ENCODE measurements at regions not wholly inside any gene's neighbourhood (a gene's known extent, or its start where the extent isn't known, plus 50 kb on each side); places are given as distances from the start of the nearest gene placed in this dataset.

DNA sequence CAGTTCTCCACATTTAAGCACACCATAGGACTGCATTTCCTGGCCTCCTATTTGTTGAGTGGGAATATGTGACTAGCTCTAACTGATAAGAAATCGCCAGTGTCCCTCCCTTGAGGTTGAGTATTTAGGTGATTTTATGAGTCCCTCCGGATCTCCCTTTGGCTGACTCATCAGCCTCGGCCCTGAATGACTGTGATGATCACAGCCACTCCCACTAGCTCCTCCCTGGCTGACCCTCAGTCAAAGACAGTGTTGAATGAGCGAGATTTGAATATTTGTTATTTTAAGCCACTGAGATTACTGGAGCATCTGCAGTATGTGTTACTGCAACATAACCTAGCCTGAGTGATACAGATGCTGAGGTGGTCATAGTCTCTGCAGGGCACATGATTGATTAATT, 515.3 kb downstream of the EPHB1 start:
- no peaks in the 10 kb centered on the region for H3K4me1 Mint-ChIP-seq
- no peak overlapping the region for H3K27ac Mint-ChIP-seq (ENCODE audit: unreplicated experiment)
- no peaks in the 10 kb centered on the region for H3K36me3 Mint-ChIP-seq (ENCODE audit: low read depth)
- no peaks in the 10 kb centered on the region for H3K27me3 Mint-ChIP-seq (ENCODE audit: low read depth)
- TF ChIP-seq, protein P1, sequence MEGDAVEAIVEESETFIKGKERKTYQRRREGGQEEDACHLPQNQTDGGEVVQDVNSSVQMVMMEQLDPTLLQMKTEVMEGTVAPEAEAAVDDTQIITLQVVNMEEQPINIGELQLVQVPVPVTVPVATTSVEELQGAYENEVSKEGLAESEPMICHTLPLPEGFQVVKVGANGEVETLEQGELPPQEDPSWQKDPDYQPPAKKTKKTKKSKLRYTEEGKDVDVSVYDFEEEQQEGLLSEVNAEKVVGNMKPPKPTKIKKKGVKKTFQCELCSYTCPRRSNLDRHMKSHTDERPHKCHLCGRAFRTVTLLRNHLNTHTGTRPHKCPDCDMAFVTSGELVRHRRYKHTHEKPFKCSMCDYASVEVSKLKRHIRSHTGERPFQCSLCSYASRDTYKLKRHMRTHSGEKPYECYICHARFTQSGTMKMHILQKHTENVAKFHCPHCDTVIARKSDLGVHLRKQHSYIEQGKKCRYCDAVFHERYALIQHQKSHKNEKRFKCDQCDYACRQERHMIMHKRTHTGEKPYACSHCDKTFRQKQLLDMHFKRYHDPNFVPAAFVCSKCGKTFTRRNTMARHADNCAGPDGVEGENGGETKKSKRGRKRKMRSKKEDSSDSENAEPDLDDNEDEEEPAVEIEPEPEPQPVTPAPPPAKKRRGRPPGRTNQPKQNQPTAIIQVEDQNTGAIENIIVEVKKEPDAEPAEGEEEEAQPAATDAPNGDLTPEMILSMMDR (conservative IDR thresholded peaks at IDR 0.05): no peak
- no peak overlapping the region for H3K4me3 Mint-ChIP-seq
- DNase-seq (ENCODE audit: low read depth, low spot score): no peak
- peaks cover 3% of the 10 kb centered on the region for H3K9me3 Mint-ChIP-seq

DNA sequence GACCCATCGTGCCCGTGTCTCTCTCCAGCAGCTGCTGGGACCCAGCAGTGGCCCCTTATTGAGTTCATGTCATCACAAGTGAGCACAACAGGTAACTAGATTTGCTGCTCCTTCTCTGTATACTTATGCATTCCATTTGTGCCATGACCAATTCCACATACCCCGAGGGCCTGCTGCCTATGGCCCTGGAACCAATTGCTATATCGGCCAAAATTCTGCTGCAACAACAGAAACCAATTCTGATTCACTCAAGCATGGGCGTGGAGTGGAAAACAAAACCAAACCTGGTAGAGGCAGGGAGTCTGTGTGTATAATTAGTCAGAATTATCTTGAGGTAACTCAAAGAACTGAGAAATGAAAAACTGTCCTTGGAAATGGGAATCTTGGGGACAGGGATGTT, 516.6 kb downstream of the EPHB1 start:
- Mint-ChIP-seq H3K9me3 (peaks cover 3% of the 10 kb centered on the region), H3K27me3 (ENCODE audit: low read depth) (no peaks in the 10 kb centered on the region), H3K27ac (ENCODE audit: unreplicated experiment) (no peak overlapping the region), H3K4me3 (no peak overlapping the region), H3K4me1 (no peaks in the 10 kb centered on the region), H3K36me3 (ENCODE audit: low read depth) (no peaks in the 10 kb centered on the region)
- DNase-seq (ENCODE audit: low read depth, low spot score): no peak
- TF ChIP-seq, protein P1 (conservative IDR thresholded peaks at IDR 0.05): no peak

DNA sequence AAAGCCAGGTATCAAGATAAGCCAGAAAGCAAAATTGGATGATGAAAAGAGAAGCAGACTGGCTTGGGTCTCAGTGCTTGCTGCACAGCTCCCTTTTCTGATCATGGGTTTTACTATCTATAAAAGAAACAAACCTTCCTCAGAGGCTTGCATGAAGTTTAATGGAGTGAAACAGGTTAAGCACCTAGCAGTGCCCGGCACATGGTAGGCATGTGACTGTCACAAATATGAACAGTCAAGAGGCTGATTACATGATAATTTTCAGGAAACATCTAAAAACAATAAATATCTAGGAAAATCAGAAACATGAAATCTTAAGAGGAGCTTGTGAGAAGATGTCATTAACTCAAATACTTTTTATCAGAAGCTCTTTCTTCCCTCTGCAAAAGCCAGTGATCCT, 519.2 kb downstream of the EPHB1 start:
- no peak overlapping the region for H3K4me3 Mint-ChIP-seq
- no peak overlapping the region for H3K27ac Mint-ChIP-seq (ENCODE audit: unreplicated experiment)
- no peaks in the 10 kb centered on the region for H3K27me3 Mint-ChIP-seq (ENCODE audit: low read depth)
- TF ChIP-seq, protein P1 (conservative IDR thresholded peaks at IDR 0.05): no peak
- no peaks in the 10 kb centered on the region for H3K36me3 Mint-ChIP-seq (ENCODE audit: low read depth)
- no peak for DNase-seq (ENCODE audit: low read depth, low spot score)
- H3K9me3 Mint-ChIP-seq: peaks cover 3% of the 10 kb centered on the region
- no peaks in the 10 kb centered on the region for H3K4me1 Mint-ChIP-seq

DNA sequence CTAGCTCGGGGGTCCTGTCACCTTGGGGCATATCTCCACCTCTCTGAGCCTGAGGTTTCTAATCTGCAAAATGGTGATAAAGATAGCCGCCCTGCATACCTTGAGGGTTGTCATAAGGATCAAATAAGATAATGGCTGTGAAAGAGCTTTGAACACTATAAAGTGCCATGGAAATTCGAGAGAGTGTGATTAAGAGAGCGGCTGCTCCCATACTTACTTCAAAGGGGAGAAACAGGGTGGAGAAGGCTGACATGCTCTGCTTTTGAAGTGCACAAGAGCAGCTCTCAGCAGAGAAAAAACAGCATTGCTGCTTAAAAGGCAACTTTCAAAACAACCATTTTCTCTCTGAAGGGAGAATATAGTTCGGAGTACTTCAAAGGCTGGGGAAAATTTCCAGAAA, 529.2 kb downstream of the EPHB1 start:
- Mint-ChIP-seq H3K27me3 (ENCODE audit: low read depth) (peaks cover 5% of the 10 kb centered on the region), H3K36me3 (ENCODE audit: low read depth) (no peaks in the 10 kb centered on the region), H3K4me1 (no peaks in the 10 kb centered on the region), H3K27ac (ENCODE audit: unreplicated experiment) (no peak overlapping the region), H3K4me3 (no peak overlapping the region), H3K9me3 (no peaks in the 10 kb centered on the region)
- no peak for DNase-seq (ENCODE audit: low read depth, low spot score)
- TF ChIP-seq, protein P1 (conservative IDR thresholded peaks at IDR 0.05): no peak

DNA sequence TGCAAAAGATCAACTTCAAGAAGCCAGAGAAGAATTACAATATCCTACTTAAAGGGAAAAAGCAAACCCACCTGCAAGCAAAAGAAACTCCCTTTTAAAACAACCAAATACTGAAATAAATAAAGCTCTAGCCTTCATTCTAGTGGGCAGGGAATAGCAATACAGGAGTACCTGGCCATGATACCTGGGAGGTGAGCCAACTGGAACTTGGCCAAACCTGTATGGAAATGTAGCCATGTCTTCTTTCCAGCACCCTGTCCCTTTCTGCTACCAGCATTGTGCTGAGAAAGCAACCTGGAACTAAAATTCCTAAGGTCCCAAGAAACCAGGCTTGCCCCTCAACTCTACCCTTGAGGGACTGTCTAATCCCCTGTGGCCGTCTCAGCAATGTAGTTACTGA, 530.0 kb downstream of the EPHB1 start:
- Mint-ChIP-seq H3K27me3 (ENCODE audit: low read depth) (peaks cover 5% of the 10 kb centered on the region), H3K36me3 (ENCODE audit: low read depth) (no peaks in the 10 kb centered on the region), H3K4me3 (no peak overlapping the region), H3K27ac (ENCODE audit: unreplicated experiment) (no peak overlapping the region), H3K4me1 (no peaks in the 10 kb centered on the region), H3K9me3 (no peaks in the 10 kb centered on the region)
- DNase-seq (ENCODE audit: low read depth, low spot score): no peak
- TF ChIP-seq, protein P1 (conservative IDR thresholded peaks at IDR 0.05): no peak

DNA sequence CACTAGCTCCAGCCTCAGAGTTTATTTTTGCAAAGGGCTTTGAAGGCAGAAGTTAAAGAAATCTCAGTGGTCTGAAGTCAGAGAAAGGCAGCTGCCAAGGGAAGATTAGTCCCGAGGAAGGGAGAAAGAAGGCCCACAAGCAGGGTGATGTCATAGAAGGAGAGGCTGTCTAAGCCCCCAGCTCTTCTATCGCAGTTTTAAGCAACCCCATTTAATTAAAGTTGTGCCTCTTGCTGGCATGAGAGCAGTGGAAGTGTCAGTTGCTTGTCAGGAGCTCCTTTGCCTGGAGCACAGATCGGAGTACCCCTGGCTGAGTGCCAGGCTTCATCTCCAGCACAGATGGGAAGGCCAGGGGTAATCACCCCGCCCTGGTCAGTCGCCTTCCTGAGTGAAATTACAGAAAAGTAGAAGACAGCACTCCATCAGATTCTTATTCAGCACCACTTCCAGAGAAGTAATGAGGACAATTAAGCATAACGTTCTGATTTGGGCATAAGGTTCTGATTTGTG, 530.7 kb downstream of the EPHB1 start:
- no peaks in the 10 kb centered on the region for H3K36me3 Mint-ChIP-seq (ENCODE audit: low read depth)
- DNase-seq (ENCODE audit: low read depth, low spot score): no peak
- H3K9me3 Mint-ChIP-seq: no peaks in the 10 kb centered on the region
- no peaks in the 10 kb centered on the region for H3K4me1 Mint-ChIP-seq
- peaks cover 8% of the 10 kb centered on the region for H3K27me3 Mint-ChIP-seq (ENCODE audit: low read depth)
- H3K27ac Mint-ChIP-seq (ENCODE audit: unreplicated experiment): no peak overlapping the region
- H3K4me3 Mint-ChIP-seq: no peak overlapping the region
- TF ChIP-seq, protein P1 (conservative IDR thresholded peaks at IDR 0.05): no peak
